ENCODE measurements at regions not wholly inside any gene's neighbourhood (a gene's known extent, or its start where the extent isn't known, plus 50 kb on each side); places are given as distances from the start of the nearest gene placed in this dataset.

DNA sequence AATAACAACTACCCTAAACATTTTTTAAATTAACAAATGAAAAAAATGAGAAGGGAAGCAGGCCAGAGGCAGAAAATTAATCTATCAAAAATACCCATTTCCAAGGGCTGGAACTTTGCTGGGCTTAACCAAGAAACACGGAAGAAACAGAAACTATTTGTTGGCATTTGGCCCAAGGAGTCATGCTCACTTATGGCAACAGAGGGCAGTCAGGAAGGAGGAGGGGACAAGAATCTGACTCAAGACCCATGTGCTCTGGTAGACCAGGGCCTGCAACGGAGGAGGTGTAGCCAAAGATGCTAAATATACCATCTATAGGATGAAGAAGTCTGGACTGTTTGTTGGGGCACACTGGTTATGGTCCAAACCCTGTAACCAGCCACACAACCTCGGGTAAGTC is 496.7 kb downstream of the COG6 start:
- no peak for DNase-seq

DNA sequence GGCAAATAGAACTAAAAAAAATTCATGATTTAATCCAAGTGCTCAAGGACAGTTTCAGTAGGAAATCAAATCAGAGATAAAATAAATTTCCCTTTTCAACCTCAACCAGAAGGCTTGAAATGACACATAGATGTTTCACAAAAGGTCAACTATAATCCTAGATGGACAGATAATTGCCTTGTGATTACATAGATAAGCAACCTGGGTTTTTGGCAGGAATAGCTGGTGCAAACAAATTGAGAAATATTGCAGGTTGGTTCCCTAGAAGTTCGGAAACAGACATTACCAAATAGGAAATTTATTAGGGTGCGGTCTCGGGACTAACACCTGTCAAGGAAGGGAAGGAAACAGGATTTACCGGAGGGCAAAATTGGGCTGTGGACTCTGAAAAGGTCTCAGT is 497.5 kb downstream of the COG6 start:
- no peak for DNase-seq

DNA sequence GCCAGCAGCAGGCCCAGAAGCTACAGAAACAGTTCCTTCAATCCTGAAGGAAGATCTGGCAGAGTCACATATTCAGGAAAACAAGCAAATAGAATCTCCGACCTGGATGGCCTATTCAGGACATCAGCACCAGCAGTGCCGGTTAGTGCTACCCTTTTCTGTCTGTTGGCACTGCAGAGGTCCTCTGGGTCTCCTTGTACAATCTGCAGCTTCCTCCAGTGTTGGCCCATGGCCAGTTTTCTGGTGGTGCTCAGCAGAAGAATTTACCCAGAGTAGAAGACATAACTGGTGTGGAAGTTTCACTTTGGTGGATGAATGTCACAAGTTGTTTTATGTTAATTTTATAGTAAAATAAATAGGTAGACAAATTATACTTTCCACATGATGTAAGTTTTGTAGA is 498.1 kb downstream of the COG6 start:
- no peak for DNase-seq

DNA sequence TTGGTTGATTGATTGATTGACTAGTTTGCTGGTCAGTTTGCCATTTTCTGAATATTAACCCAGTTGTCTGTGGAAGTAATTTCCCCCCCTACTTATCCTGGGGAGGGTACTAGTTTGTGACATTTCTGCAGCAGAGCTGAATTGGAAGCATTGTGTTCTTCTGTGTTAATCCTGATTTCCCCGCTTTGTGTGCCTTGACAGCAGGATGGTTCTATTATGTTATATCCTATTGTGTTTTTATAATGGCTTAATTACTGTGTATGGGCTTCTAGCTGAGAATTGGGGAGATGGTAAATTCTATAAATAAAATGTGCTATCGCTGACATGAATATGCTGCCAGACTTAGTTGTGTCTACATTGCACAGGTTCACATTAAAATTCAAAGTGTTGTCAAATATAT is 499.7 kb downstream of the COG6 start:
- DNase-seq, result no peak

- DNase-seq, result no peak
These were observed 502.8 kb downstream of the COG6 start for GRCh38 chr13:40158218-40158617.

- no peak for DNase-seq
These were observed 503.3 kb downstream of the COG6 start for GRCh38 chr13:40158757-40159156.

DNA sequence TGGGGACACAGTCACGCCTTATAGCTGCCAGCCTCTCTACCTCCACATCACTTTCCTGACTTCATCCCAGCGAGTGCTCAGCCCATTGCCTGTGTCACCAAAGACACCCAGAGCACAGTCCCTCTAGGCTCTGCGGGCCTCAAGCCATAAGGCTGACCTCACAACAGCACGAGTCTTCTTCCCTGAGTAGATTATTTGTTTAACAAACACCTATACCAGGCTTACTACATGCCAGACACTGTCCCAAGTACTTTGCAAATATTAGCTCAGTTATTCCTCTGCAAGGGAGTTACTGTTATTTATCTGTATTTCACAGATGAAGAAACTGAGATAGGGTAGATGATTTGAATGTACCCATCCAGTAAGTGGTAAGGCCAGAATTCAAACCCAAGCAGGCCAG is 504.3 kb downstream of the COG6 start:
- DNase-seq, result no peak

- no peak for DNase-seq
These were observed 505.3 kb downstream of the COG6 start for GRCh38 chr13:40160618-40161350.

GRCh38 chr13:40161351-40161810 is 505.1 kb downstream of the FOXO1 start:
- DNase-seq, result no peak

- no peak for DNase-seq
These were observed 504.5 kb downstream of the FOXO1 start for GRCh38 chr13:40161931-40162330.

DNA sequence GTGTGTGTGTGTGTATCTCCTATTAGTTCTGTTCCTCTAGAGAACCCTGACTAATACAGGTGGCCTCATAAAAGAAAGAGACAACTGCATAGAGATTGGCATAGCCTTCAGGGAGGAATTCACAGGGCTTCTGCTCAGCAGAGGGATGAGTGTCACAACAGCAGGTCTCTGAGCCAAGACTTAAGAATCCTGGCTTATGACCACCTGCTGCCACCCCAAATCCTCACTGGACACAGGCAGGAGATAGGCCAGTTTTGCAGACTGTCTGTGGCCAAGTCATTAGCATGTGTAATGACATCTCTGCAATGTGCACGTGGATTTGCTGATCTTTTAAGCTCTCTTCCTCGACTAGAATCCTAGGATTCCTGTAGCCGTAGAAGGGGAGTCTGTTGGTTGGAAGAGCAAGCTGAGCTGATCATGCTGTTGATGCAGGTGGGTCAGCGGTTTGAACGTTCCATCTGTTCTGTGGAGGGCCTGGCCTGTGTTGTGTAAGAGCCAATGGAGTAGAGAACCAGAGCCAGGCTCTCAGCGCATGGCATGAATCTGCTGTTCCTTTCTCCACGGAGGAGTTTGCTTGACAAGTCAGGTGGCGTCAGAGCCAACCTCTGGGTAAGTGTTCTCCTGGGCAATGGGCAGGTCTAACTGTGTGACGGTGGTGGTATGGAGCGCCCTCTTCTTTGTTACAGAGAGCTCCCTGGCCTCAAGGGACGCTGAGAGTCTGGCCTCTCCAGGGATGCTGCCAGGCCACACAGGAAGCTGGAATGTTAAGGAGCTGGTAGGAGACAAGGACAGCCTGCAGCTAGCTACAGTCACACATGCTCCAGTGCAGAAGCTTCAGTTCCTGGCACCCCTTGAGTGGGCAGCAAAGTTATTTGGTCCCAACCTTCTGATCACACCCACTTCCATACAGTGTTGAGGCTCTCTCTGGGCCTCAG is 503.1 kb downstream of the FOXO1 start:
- no peak for DNase-seq

- DNase-seq, result no peak
These were observed 502.3 kb downstream of the FOXO1 start for GRCh38 chr13:40164133-40164532.

GRCh38 chr13:40165316-40165932 is 501.0 kb downstream of the FOXO1 start:
- no peak for DNase-seq

GRCh38 chr13:40167327-40167726 is 499.1 kb downstream of the FOXO1 start:
- DNase-seq, result no peak

GRCh38 chr13:40168425-40169166 is 497.8 kb downstream of the FOXO1 start:
- no peak for DNase-seq

- no peak for DNase-seq
These were observed 497.0 kb downstream of the FOXO1 start for GRCh38 chr13:40169476-40169875.

DNA sequence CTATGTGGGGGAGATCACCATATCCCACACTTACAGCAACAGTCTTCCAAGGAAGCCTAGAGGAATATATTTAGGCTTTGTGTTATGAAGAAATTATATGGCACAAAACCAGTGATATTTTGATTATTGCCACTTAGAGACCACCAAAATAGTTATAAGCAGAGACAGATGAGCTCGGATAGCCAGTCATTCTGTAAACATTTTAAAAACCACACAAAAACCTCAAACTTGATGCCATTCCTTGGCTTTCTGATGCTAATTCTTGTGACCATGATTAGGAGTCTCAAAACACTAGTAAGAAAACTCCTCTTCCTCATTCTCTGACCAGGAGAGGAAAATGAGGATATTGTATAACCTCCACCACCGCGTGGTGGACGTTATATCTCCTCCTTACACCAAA is 496.4 kb downstream of the FOXO1 start:
- no peak for DNase-seq

GRCh38 chr13:40170982-40171381 is 495.5 kb downstream of the FOXO1 start:
- DNase-seq, result no peak

- DNase-seq, result no peak
These were observed 494.9 kb downstream of the FOXO1 start for GRCh38 chr13:40171566-40171965.

GRCh38 chr13:40172149-40172591 is 494.3 kb downstream of the FOXO1 start:
- DNase-seq, result no peak

DNA sequence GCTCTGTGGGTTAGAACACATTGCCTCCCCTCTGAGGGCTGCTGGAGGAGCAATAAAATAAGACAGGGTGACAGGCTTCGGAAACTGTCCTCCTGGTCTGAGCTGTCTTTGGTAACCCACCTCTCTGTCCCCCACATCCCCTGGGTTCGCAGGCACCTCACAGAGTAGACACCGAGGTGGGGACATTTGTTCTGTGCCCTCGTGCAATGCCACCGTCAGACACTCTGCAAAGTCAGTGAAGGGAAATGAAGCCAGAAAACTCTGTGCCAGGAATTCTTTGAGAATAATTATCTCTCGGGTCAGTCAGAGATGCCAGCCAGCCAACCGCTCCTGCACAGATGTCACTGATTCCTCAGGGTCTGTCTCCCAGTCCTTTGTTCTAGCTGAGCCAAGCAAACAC is 493.6 kb downstream of the FOXO1 start:
- DNase-seq, result no peak

DNA sequence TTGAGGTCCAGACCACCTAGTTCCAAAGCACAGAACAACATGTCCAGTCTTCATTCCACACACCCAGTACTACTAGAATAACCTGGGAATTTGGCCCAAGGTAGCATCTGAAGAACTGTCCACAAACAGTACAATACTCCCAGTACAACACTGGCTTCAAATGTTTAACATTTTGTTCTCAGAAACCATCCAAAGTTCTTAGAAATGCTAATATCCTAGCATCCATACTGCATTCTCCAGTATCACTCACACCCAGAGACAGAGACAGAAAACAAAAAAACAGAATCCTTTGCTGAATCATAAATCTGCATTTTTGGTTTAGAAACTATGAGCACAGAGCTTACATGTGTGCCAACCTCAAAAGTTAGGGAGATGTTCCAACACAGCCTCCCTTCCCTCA is 490.8 kb downstream of the FOXO1 start:
- DNase-seq, result no peak

DNA sequence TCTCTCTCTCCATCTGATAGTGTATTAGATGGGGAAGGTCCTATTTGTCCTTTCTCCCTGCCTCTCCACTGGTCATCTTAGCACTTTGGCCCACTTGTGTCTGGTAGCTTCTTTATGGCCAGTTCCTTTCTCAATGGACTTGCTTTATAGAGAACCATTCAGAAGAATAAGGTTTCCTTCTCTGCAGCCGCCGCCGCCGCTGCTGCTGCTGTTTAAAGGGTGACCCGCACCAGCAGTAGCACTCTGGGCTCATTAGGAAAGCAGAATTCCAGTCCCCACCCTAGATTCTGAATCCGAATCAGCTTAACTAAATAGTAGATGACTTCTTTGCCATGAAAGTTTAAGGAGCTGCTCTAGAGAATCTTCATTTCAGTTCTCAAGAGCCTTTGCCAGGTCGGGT is 490.2 kb downstream of the FOXO1 start:
- no peak for DNase-seq
